ENCODE measurements at regions not wholly inside any gene's neighbourhood (a gene's known extent, or its start where the extent isn't known, plus 50 kb on each side); places are given as distances from the start of the nearest gene placed in this dataset.

- TF ChIP-seq CTCF (conservative IDR thresholded peaks at IDR 0.05) (no peak), ZFX (IDR thresholded peaks at IDR 0.05) (no peak)
Observed at GRCh38 chr10:118214776-118215175, 127.3 kb downstream of the FAM204A start.
